H1 (cell line): ENCODE measurements at regions not wholly inside any gene's neighbourhood (a gene's known extent, or its start where the extent isn't known, plus 50 kb on each side); places are given as distances from the start of the nearest gene placed in this dataset.

Source experiments
- CTCF ChIA-PET: fragments of 300-600 bp; sonication (Branson Sonifier 250); formaldehyde crosslinking; loops from one replicate; lab custom pipeline; 2021; ENCODE audit not compliant: partially characterized antibody; lab: Charles Lee
- POLR2A ChIA-PET: fragments of 300-600 bp; sonication (Branson Sonifier 250); formaldehyde crosslinking; loops from one replicate; lab custom pipeline; 2021; ENCODE audit warnings: inconsistent platforms; ENCODE audit not compliant: partially characterized antibody; lab: Charles Lee
- DNase-seq, 2 experiments: peaks; one replicate each; pipeline versions ENCODE4 v3.0.0 to v3.0.0-alpha.2; 2010 to 2022; ENCODE audit warnings: low spot score in 2 of 2, low read depth in 1 of 2, mixed read lengths in 1 of 2
- FAIRE-seq: peaks from 2 replicates; lab custom pipeline; 2011; peaks lifted over from hg19 to GRCh38; lab: Jason Lieb, UNC
- H2AFZ ChIP-seq: 2 replicates; pipeline ENCODE4 v1.8.1; 2012; ENCODE audit warnings: low read length, inconsistent platforms
- H2AK5ac ChIP-seq: 2 replicates; pipeline ENCODE4 v1.6.1; 2013; ENCODE audit warnings: low read depth, low read length
- H2BK120ac ChIP-seq: replicated peaks from 2 replicates; pipeline ENCODE3; 2013; ENCODE audit warnings: low read depth, low read length, inconsistent platforms
- H2BK12ac ChIP-seq: 2 replicates; pipeline ENCODE4 v1.6.1; 2013; ENCODE audit warnings: low read depth, low read length
- H2BK15ac ChIP-seq: 2 replicates; pipeline ENCODE4 v1.6.1; 2013; ENCODE audit warnings: low read length
- H2BK20ac ChIP-seq: 2 replicates; pipeline ENCODE4 v1.6.1; 2013; ENCODE audit warnings: low read length
- H2BK5ac ChIP-seq: 2 replicates; pipeline ENCODE4 v1.6.1; 2013; ENCODE audit warnings: low read depth, low read length
- H3K14ac ChIP-seq: 2 replicates; pipeline ENCODE4 v1.6.1; 2013; ENCODE audit warnings: inconsistent platforms; ENCODE audit not compliant: insufficient read length
- H3K18ac ChIP-seq: 2 replicates; pipeline ENCODE4 v1.6.1; 2013; ENCODE audit warnings: low read length; ENCODE audit errors: extremely low read depth
- H3K23ac ChIP-seq: 2 replicates; pipeline ENCODE4 v1.6.1; 2013; ENCODE audit warnings: inconsistent platforms; ENCODE audit not compliant: insufficient read length
- H3K23me2 ChIP-seq: 2 replicates; pipeline ENCODE4 v1.6.1; 2013; ENCODE audit warnings: low read depth, low read length
- H3K27ac ChIP-seq: 2 replicates; pipeline ENCODE4 v1.6.1; 2011; ENCODE audit warnings: low read depth, low read length, inconsistent platforms
- H3K27me3 ChIP-seq, 4 experiments: replicated peaks in 1 of 4; 1 replicate in 1 of 4; 2 replicates in 3 of 4; pipeline versions ENCODE4 v1.6.1 to v1.8.1; 2011 to 2013; ENCODE audit warnings: low read length in 3 of 4, mild to moderate bottlenecking in 3 of 4, inconsistent platforms in 2 of 4, mixed read lengths in 2 of 4, moderate library complexity in 1 of 4; ENCODE audit not compliant: control insufficient read depth in 3 of 4, insufficient read depth in 3 of 4; ENCODE audit errors: extremely low read depth in 1 of 4
- H3K36me3 ChIP-seq, 4 experiments: 2 replicates each; pipeline versions ENCODE4 v1.6.1 to v1.8.1; 2011 to 2013; ENCODE audit warnings: mild to moderate bottlenecking in 4 of 4, low read length in 3 of 4, moderate library complexity in 2 of 4, control low read depth in 1 of 4, inconsistent platforms in 1 of 4; ENCODE audit not compliant: insufficient read depth in 4 of 4, control insufficient read depth in 2 of 4
- H3K4ac ChIP-seq: replicated peaks from 2 replicates; pipeline ENCODE3; 2013; ENCODE audit warnings: low read length, low read depth, mixed read lengths, inconsistent platforms; ENCODE audit not compliant: insufficient read length
- H3K4me1 ChIP-seq, 4 experiments: replicated peaks in 1 of 4; 1 replicate in 1 of 4; 2 replicates in 3 of 4; pipeline versions ENCODE4 v1.6.1 to v1.8.1; 2011 to 2013; ENCODE audit warnings: low read length in 3 of 4, inconsistent platforms in 2 of 4, mixed read lengths in 1 of 4; ENCODE audit not compliant: insufficient read depth in 4 of 4, control insufficient read depth in 3 of 4
- H3K4me2 ChIP-seq, 2 experiments: 2 replicates each; pipeline versions ENCODE4 v1.6.1 to v1.8.1; 2011 to 2013; ENCODE audit warnings: low read depth in 2 of 2, low read length in 2 of 2, control low read depth in 1 of 2, inconsistent platforms in 1 of 2, mild to moderate bottlenecking in 1 of 2; ENCODE audit not compliant: insufficient read depth in 1 of 2
- H3K4me3 ChIP-seq, 4 experiments: fragments of 200-600, 300-600 bp in 1 of 4; sonication (generic), shearing (Covaris generic), sonication (Bioruptor Twin) in 1 of 4; 2 replicates each; pipeline versions ENCODE4 v1.5.1 to v1.8.1; 2011 to 2016; ENCODE audit warnings: low read length in 4 of 4, low read depth in 3 of 4, control low read depth in 2 of 4, inconsistent platforms in 2 of 4, mild to moderate bottlenecking in 2 of 4, mixed read lengths in 1 of 4, moderate library complexity in 1 of 4; ENCODE audit not compliant: insufficient read depth in 2 of 4; ENCODE audit errors: extremely low read depth in 1 of 4
- H3K56ac ChIP-seq: replicated peaks from 2 replicates; pipeline ENCODE3; 2013; ENCODE audit warnings: low read depth, mild to moderate bottlenecking, mixed read lengths, low read length, inconsistent platforms; ENCODE audit not compliant: insufficient read length
- H3K79me1 ChIP-seq: 2 replicates; pipeline ENCODE4 v1.6.1; 2013; ENCODE audit warnings: low read depth, low read length, control low read depth
- H3K79me2 ChIP-seq, 2 experiments: 2 replicates each; pipeline versions ENCODE4 v1.6.1 to v1.8.1; 2012 to 2013; ENCODE audit warnings: low read length in 2 of 2, mild to moderate bottlenecking in 2 of 2, inconsistent platforms in 1 of 2; ENCODE audit not compliant: insufficient read depth in 2 of 2, control insufficient read depth in 1 of 2
- H3K9ac ChIP-seq, 4 experiments: replicated peaks in 1 of 4; 1 replicate in 1 of 4; 2 replicates in 3 of 4; pipeline versions ENCODE4 v1.6.1 to v1.8.1; 2011 to 2013; ENCODE audit warnings: low read depth in 3 of 4, low read length in 3 of 4, control low read depth in 2 of 4, mild to moderate bottlenecking in 2 of 4, moderate library complexity in 2 of 4, inconsistent platforms in 1 of 4; ENCODE audit errors: extremely low read depth in 1 of 4
- H3K9me3 ChIP-seq, 2 experiments: 2 replicates each; pipeline versions ENCODE4 v1.6.1 to v1.8.1; 2012 to 2013; ENCODE audit warnings: mild to moderate bottlenecking in 2 of 2, moderate library complexity in 2 of 2, control low read depth in 1 of 2, inconsistent platforms in 1 of 2, low read depth in 1 of 2, low read length in 1 of 2, mixed read lengths in 1 of 2; ENCODE audit not compliant: insufficient read depth in 2 of 2
- H4K20me1 ChIP-seq, 2 experiments: replicated peaks in 1 of 2; 2 replicates each; pipeline versions ENCODE3 to v1.8.1; 2011 to 2013; ENCODE audit warnings: inconsistent platforms in 2 of 2, low read length in 2 of 2, mild to moderate bottlenecking in 1 of 2; ENCODE audit not compliant: insufficient read depth in 2 of 2, control insufficient read depth in 1 of 2
- H4K5ac ChIP-seq: 2 replicates; pipeline ENCODE4 v1.6.1; 2013; ENCODE audit warnings: low read length, low read depth, mixed read lengths, inconsistent platforms; ENCODE audit not compliant: insufficient read length
- H4K8ac ChIP-seq: 2 replicates; pipeline ENCODE4 v1.8.0; 2013; ENCODE audit warnings: mild to moderate bottlenecking, moderate library complexity, low read length, inconsistent platforms; ENCODE audit not compliant: insufficient read depth; ENCODE audit errors: extremely low read depth
- H4K91ac ChIP-seq: replicated peaks from 2 replicates; pipeline ENCODE3; 2013; ENCODE audit warnings: low read length, mixed read lengths, inconsistent platforms; ENCODE audit not compliant: insufficient read length
- BCL11A ChIP-seq, 2 experiments: IDR thresholded peaks; one replicate each; pipeline ENCODE4 v1.6.1; 2011; ENCODE audit warnings: low read depth in 2 of 2, low read length in 2 of 2, mild to moderate bottlenecking in 2 of 2
- BRCA1 ChIP-seq: IDR thresholded peaks from 2 replicates; pipeline ENCODE4 v1.6.1; 2012; ENCODE audit warnings: low read depth, low read length, improper control_type of control experiment
- CBX8 ChIP-seq: fragments of 300-800, 300-1000 bp; sonication (generic); IDR thresholded peaks from 2 replicates; pipeline ENCODE4 v1.7.1; 2016; ENCODE audit warnings: low read depth, low read length, borderline replicate concordance
- HDAC6 ChIP-seq: IDR thresholded peaks from one replicate; pipeline ENCODE4 v1.7.1; 2012; ENCODE audit warnings: low read depth, mild to moderate bottlenecking, inconsistent platforms, low read length, moderate library complexity
- JUND ChIP-seq: IDR thresholded peaks from 2 replicates; pipeline ENCODE4 v1.6.1; 2011; ENCODE audit warnings: mild to moderate bottlenecking, improper control_type of control experiment, low read length
- KDM4A ChIP-seq: IDR thresholded peaks from one replicate; pipeline ENCODE4 v1.7.1; 2012; ENCODE audit warnings: low read depth, mild to moderate bottlenecking, moderate library complexity, low read length, inconsistent platforms; ENCODE audit not compliant: severe bottlenecking
- NANOG ChIP-seq: IDR thresholded peaks from 2 replicates; pipeline ENCODE4 v1.6.1; 2011; ENCODE audit warnings: low read length, low read depth, mild to moderate bottlenecking, inconsistent platforms; ENCODE audit not compliant: insufficient read depth, poor library complexity, severe bottlenecking
- SAP30 ChIP-seq: fragments of 300-600 bp; sonication (generic); IDR thresholded peaks from 2 replicates; pipeline ENCODE4 v1.7.1; 2012; ENCODE audit warnings: low read length, moderate library complexity, mild to moderate bottlenecking, inconsistent platforms; ENCODE audit not compliant: insufficient read depth, insufficient replicate concordance
- SP4 ChIP-seq: IDR thresholded peaks from 2 replicates; pipeline ENCODE4 v1.6.1; 2012; ENCODE audit warnings: low read length, inconsistent platforms
- WGBS, 2 experiments: shearing (Covaris generic) in 1 of 2; methylation state at CpG; one replicate each; pipeline versions ENCODE4 v1.1.6 to v1.1.7; 2013 to 2015; ENCODE audit warnings: low lambda C conversion rate in 2 of 2, mixed read lengths in 2 of 2, inconsistent platforms in 1 of 2, low coverage in 1 of 2, missing lambda C conversion rate in 1 of 2; ENCODE audit not compliant: insufficient replicate concordance in 2 of 2, insufficient coverage in 1 of 2, insufficient read length in 1 of 2; ENCODE audit errors: extremely low coverage in 1 of 2, missing lambda C conversion rate in 1 of 2; 5-methylcytosine and 5-hydroxymethylcytosine counted together
- TF ChIP-seq, protein P1 (sequence below): IDR thresholded peaks from 2 replicates; pipeline ENCODE4 v1.6.1; 2011; ENCODE audit warnings: low read length, improper control_type of control experiment

DNA sequence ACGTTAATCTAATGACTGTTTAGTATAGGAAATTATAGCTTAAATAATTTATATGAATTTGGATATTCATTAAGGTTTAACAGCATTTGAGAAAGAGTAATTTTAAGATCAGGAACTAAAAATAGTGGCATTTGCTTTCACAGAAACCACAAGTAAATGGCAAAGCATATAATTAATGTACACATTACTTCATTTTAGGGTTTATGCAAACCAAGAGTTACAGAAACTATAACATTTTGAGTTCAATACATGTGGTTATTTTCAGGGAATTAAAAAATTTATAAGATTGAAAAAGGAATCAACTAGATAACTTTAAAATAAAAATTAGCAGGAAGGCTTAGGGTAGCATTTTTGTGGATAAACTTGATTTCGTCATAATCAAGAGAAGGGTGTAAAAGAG lies 151.7 kb upstream of the MIR17HG start:
- no peak overlapping the region for H3K4me2 ChIP-seq
- WGBS, 2 experiments = 90% methylated on average over 2 of the region's 2 CpGs; no CpG with 5 or more reads in 1 of the 2 experiments
- POLR2A ChIA-PET = no interaction called here
- no peak for TF ChIP-seq BRCA1
- TF ChIP-seq CBX8 = no peak
- TF ChIP-seq SP4 = no peak
- no peak for TF ChIP-seq NANOG
- TF ChIP-seq JUND = no peak
- no peak for TF ChIP-seq KDM4A
- TF ChIP-seq HDAC6 = no peak
- TF ChIP-seq SAP30 = no peak
- no peak for TF ChIP-seq BCL11A (IDR thresholded peaks at IDR 0.05; ENCODE audit: low read depth in 2 of 2, low read length in 2 of 2)
- TF ChIP-seq, protein P1, sequence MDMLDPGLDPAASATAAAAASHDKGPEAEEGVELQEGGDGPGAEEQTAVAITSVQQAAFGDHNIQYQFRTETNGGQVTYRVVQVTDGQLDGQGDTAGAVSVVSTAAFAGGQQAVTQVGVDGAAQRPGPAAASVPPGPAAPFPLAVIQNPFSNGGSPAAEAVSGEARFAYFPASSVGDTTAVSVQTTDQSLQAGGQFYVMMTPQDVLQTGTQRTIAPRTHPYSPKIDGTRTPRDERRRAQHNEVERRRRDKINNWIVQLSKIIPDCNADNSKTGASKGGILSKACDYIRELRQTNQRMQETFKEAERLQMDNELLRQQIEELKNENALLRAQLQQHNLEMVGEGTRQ = no peak

More for the DNA sequence above, 151.7 kb upstream of the MIR17HG start:
- H3K23me2 ChIP-seq = no peaks in the 10 kb centered on the region
- no peaks in the 10 kb centered on the region for H3K27me3 ChIP-seq
- H3K9me3 ChIP-seq = no peaks in the 10 kb centered on the region
- no peak overlapping the region for H2AFZ ChIP-seq
- no peak overlapping the region for H2BK12ac ChIP-seq
- no peaks in the 10 kb centered on the region for H3K79me2 ChIP-seq
- no peak overlapping the region for H4K5ac ChIP-seq
- H3K4me1 ChIP-seq = no peaks in the 10 kb centered on the region
- no peak overlapping the region for H4K91ac ChIP-seq
- H2AK5ac ChIP-seq = no peak overlapping the region
- no peaks in the 10 kb centered on the region for H4K20me1 ChIP-seq
- CTCF ChIA-PET = interaction anchor here (1.7 kb wide), 1 partner anchor 24 kb away, joined by 4 read pairs; no protein-coding TSS in a partner anchor
- no peak overlapping the region for H3K23ac ChIP-seq
- H4K8ac ChIP-seq = no peak overlapping the region
- no peak overlapping the region for H2BK120ac ChIP-seq
- DNase-seq (no peak), FAIRE-seq (no peak)
- no peak overlapping the region for H3K27ac ChIP-seq
- H2BK5ac ChIP-seq = no peak overlapping the region
- no peaks in the 10 kb centered on the region for H3K79me1 ChIP-seq
- H3K36me3 ChIP-seq = no peaks in the 10 kb centered on the region
- no peak overlapping the region for H3K18ac ChIP-seq
- H3K4me3 ChIP-seq = no peak overlapping the region
- no peak overlapping the region for H3K56ac ChIP-seq
- H2BK15ac ChIP-seq = no peak overlapping the region
- H3K14ac ChIP-seq = no peak overlapping the region
- H3K4ac ChIP-seq = no peak overlapping the region
- H3K9ac ChIP-seq = no peak overlapping the region
- no peak overlapping the region for H2BK20ac ChIP-seq
